ENCODE measurements at regions not wholly inside any gene's neighbourhood (a gene's known extent, or its start where the extent isn't known, plus 50 kb on each side); places are given as distances from the start of the nearest gene placed in this dataset.

GRCh38 chr20:52622081-52622480 is 350.1 kb upstream of the TSHZ2 start (continued):
- TF ChIP-seq KDM4A (IDR thresholded peaks at IDR 0.05; ENCODE audit: low read depth, low read length, severe bottlenecking): no peak
- TF ChIP-seq KDM5A (IDR thresholded peaks at IDR 0.05; ENCODE audit: low read length): no peak
- no peak for TF ChIP-seq USF2 (IDR thresholded peaks at IDR 0.05; ENCODE audit: low read length)
- TF ChIP-seq BRCA1 (IDR thresholded peaks at IDR 0.05; ENCODE audit: low read depth, low read length): no peak
- no peak for TF ChIP-seq RNF2 (IDR thresholded peaks at IDR 0.05; ENCODE audit: borderline replicate concordance, low read depth, low read length, missing control alignments, poor library complexity, severe bottlenecking)
- TF ChIP-seq BCL11A (IDR thresholded peaks at IDR 0.05; ENCODE audit: low read depth in 2 of 2, low read length in 2 of 2): no peak

Measured in H1 (cell line).